Activated B cell treated with CpG ODN at 0.5 μM for 24 hours (primary cell): ENCODE measurements at regions not wholly inside any gene's neighbourhood (a gene's known extent, or its start where the extent isn't known, plus 50 kb on each side); places are given as distances from the start of the nearest gene placed in this dataset.

ENCODE experiments used
- ATAC-seq: fragments of 200-7000 bp; cut with Tn5 transposase; one replicate; pipeline ENCODE4 v1.10.0; 2021; ENCODE audit warnings: low read depth, mild to moderate bottlenecking, moderate library complexity
- CTCF ChIA-PET: fragments of 350-600 bp; sonication (Branson Sonifier 250); formaldehyde crosslinking; loops from one replicate; lab custom pipeline; 2021; ENCODE audit warnings: antibody characterized with exemption; lab: Charles Lee
- POLR2A ChIA-PET: fragments of 350-600 bp; sonication (Branson Sonifier 250); formaldehyde crosslinking; loops from one replicate; lab custom pipeline; 2021; ENCODE audit warnings: antibody characterized with exemption; lab: Charles Lee
- DNase-seq: peaks from one replicate; pipeline ENCODE4 v3.0.0; 2022
- H3K27ac Mint-ChIP-seq: one replicate; pipeline ENCODE4 v1.8.0; 2020; ENCODE audit warnings: mixed read lengths
- H3K27me3 Mint-ChIP-seq: one replicate; pipeline ENCODE4 v1.8.0; 2021; ENCODE audit warnings: mixed read lengths
- H3K36me3 Mint-ChIP-seq: one replicate; pipeline ENCODE4 v1.8.0; 2021; ENCODE audit warnings: low read depth, mixed read lengths
- H3K4me1 Mint-ChIP-seq: one replicate; pipeline ENCODE4 v1.8.0; 2021; ENCODE audit warnings: mixed read lengths
- H3K4me3 Mint-ChIP-seq: one replicate; pipeline ENCODE4 v1.8.0; 2020; ENCODE audit warnings: mild to moderate bottlenecking, mixed read lengths
- H3K9me3 Mint-ChIP-seq: one replicate; pipeline ENCODE4 v1.8.0; 2020; ENCODE audit warnings: mixed read lengths
- intact Hi-C: fragments of 100-400 bp; cut with micrococcal nuclease; formaldehyde crosslinking; loops from one replicate; pipeline ENCODE4 v1.15.1; 2024
- TF ChIP-seq, protein P1 (sequence below): fragments of 200-600 bp; IDR thresholded peaks from one replicate; pipeline ENCODE4 v1.8.0; 2022; ENCODE audit warnings: antibody characterized with exemption, mild to moderate bottlenecking

DNA sequence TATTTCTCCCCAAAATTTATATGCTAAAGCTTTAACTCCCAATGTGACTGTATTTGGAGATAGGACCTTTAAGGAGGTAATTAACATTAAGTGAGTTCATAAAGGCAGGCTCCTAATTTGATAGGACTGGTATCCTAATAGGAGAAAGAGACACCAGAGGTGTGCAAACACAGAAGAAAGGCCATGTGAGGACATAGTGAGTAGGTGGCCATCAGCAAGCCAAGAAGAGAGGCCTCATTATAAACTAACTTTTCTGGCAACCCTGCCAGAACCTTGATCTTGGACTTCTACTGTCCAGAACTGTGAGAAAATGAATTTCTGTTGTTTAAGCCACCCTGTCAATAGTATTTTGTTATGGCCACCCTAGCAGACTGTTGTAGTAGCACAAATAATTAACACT lies 177.9 kb upstream of the FUT9 start:
- POLR2A ChIA-PET: no interaction called here

DNA sequence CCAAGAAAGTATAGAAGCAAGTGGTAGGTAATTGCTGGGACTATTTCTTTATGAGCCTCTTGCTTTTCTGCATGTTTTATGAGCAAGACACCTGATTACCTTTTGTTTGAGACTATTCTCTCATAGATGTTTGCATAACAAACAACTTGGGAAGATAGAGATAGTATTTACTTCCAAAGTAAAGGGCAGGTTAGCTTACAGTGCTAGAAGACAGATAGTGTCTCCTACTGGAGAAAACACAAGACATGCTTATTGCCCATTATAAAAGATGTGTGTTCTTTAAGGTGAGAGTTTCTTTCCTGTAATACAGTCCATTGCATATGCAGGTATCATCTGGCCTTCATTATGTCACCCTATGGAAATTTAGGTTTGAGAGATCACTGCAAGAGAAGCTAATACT lies 174.2 kb upstream of the FUT9 start:
- ChIA-PET POLR2A (no interaction called here), CTCF (no interaction called here)
- ATAC-seq: no peak
- no peaks in the 10 kb centered on the region for H3K4me1 Mint-ChIP-seq
- intact Hi-C loops: no loop called here
- H3K4me3 Mint-ChIP-seq: no peak overlapping the region
- no peaks in the 10 kb centered on the region for H3K27me3 Mint-ChIP-seq
- no peak overlapping the region for H3K27ac Mint-ChIP-seq
- H3K36me3 Mint-ChIP-seq: no peaks in the 10 kb centered on the region
- no peak for DNase-seq
- H3K9me3 Mint-ChIP-seq: no peaks in the 10 kb centered on the region
- TF ChIP-seq, protein P1, sequence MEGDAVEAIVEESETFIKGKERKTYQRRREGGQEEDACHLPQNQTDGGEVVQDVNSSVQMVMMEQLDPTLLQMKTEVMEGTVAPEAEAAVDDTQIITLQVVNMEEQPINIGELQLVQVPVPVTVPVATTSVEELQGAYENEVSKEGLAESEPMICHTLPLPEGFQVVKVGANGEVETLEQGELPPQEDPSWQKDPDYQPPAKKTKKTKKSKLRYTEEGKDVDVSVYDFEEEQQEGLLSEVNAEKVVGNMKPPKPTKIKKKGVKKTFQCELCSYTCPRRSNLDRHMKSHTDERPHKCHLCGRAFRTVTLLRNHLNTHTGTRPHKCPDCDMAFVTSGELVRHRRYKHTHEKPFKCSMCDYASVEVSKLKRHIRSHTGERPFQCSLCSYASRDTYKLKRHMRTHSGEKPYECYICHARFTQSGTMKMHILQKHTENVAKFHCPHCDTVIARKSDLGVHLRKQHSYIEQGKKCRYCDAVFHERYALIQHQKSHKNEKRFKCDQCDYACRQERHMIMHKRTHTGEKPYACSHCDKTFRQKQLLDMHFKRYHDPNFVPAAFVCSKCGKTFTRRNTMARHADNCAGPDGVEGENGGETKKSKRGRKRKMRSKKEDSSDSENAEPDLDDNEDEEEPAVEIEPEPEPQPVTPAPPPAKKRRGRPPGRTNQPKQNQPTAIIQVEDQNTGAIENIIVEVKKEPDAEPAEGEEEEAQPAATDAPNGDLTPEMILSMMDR: no peak

More for the DNA sequence above, 177.9 kb upstream of the FUT9 start:
- Mint-ChIP-seq H3K36me3 (no peaks in the 10 kb centered on the region), H3K9me3 (no peaks in the 10 kb centered on the region), H3K27me3 (no peaks in the 10 kb centered on the region), H3K4me3 (no peak overlapping the region), H3K4me1 (no peaks in the 10 kb centered on the region), H3K27ac (no peak overlapping the region)
- CTCF ChIA-PET: no interaction called here
- no peak for DNase-seq
- TF ChIP-seq, protein P1: no peak
- intact Hi-C loops: no loop called here
- no peak for ATAC-seq

DNA sequence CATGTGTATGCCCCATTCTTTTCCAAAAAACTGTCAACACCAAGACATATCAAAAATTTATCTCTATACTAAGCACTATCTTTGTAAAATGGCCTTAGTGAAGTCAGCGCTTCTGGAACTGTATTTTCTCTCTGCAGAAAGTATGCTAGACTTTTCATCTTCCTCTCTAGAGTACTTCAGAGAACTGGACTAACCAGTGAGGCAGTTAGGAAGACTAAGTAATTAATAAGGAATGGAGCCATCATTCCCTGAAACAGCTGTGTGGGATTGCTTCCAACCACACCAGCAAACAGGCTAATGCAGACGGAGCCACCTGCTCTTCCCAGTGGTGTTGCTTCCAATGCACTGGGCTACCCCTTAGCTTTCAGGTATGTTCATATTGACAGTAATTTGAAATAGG lies 169.1 kb upstream of the FUT9 start:
- CTCF ChIA-PET: no interaction called here
- ATAC-seq: no peak
- H3K27ac Mint-ChIP-seq: no peak overlapping the region
- H3K4me3 Mint-ChIP-seq: no peak overlapping the region
- H3K9me3 Mint-ChIP-seq: no peaks in the 10 kb centered on the region
- no peak for DNase-seq
- H3K27me3 Mint-ChIP-seq: no peaks in the 10 kb centered on the region
- no peaks in the 10 kb centered on the region for H3K36me3 Mint-ChIP-seq
- H3K4me1 Mint-ChIP-seq: no peaks in the 10 kb centered on the region
- TF ChIP-seq, protein P1: no peak
- POLR2A ChIA-PET: no interaction called here
- intact Hi-C loops: no loop called here

DNA sequence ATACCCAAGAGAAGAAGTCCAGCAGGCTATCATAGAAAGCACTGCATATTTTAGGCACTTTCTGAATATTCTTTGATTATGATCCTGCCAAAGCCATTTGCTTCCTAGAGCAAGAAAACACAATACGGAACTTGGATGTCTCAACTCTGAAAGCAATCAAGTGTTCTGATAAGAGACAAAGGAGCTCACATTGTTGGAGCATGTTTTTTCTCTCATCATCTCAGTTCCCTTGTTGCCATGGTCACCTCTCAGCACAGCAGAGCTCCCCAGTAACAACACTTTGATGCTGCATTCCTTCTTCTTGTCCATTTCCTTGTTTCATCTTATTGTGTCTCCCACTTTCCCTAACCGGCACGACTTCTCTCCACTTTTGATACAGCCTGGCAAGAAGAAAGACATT lies 168.7 kb upstream of the FUT9 start:
- intact Hi-C loops: no loop called here
- DNase-seq: no peak
- Mint-ChIP-seq H3K27ac (no peak overlapping the region), H3K4me3 (no peak overlapping the region), H3K4me1 (no peaks in the 10 kb centered on the region), H3K27me3 (no peaks in the 10 kb centered on the region), H3K9me3 (no peaks in the 10 kb centered on the region), H3K36me3 (no peaks in the 10 kb centered on the region)
- ATAC-seq: no peak
- ChIA-PET POLR2A (no interaction called here), CTCF (no interaction called here)
- TF ChIP-seq, protein P1: no peak

DNA sequence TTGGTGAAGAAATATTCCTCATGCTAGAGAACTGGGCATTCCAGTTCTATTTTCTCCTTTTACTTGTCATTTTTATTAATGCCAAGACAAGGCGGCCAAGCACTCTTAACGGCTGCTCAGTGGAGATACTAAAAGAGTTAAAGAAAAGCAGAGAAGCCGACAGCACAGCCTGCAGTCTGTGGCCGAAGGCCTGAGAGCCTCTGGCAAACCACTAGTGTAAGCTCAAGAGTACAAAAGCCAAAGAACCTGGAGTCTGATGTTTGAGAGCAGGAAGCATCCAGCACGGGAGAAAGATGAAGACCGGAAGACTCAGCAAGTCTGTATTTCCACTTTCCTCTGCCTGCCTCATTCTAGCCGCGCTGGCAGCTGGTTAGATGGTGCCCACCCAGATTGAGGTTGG lies 167.1 kb upstream of the FUT9 start:
- DNase-seq: no peak
- no peak for ATAC-seq
- Mint-ChIP-seq H3K9me3 (no peaks in the 10 kb centered on the region), H3K27ac (no peak overlapping the region), H3K27me3 (no peaks in the 10 kb centered on the region), H3K4me3 (no peak overlapping the region), H3K36me3 (no peaks in the 10 kb centered on the region), H3K4me1 (no peaks in the 10 kb centered on the region)
- ChIA-PET CTCF (no interaction called here), POLR2A (no interaction called here)
- TF ChIP-seq, protein P1: no peak
- intact Hi-C loops: no loop called here
